ENCODE measurements at regions not wholly inside any gene's neighbourhood (a gene's known extent, or its start where the extent isn't known, plus 50 kb on each side); places are given as distances from the start of the nearest gene placed in this dataset.

GRCh38 chr2:136305517-136306192 lies 187.7 kb upstream of the CXCR4 start:
- H3K9ac ChIP-seq (ENCODE audit: insufficient read depth in 1 of 2, low read depth in 2 of 2, low read length in 2 of 2): no peak overlapping the region
- H3K27me3 ChIP-seq (ENCODE audit: control insufficient read depth in 2 of 2, insufficient read depth in 2 of 2, low read length in 2 of 2): peaks cover 2 to 14% of the 10 kb centered on the region in 2 experiments; a peak in 2 of 5 replicates
- in situ Hi-C loops (cut with MboI) (no loop called here), intact Hi-C loops (cut with micrococcal nuclease) (no loop called here)
- H3K4me2 ChIP-seq (ENCODE audit: insufficient read depth, low read length): no peak overlapping the region
- POLR2A ChIA-PET: interaction anchor here (0.6 to 1.2 kb wide), 2 partner anchors 21 to 1961 kb away, joined by 3 to 5 read pairs; no protein-coding TSS in a partner anchor
- no peak for FAIRE-seq
- no peak for ATAC-seq
- no peaks in the 10 kb centered on the region for H4K20me1 ChIP-seq (replicated peaks; ENCODE audit: control insufficient read depth, insufficient read depth, low read length)
- no peaks in the 10 kb centered on the region for H3K79me2 ChIP-seq (ENCODE audit: control insufficient read depth, insufficient read depth, low read length)
- no peak overlapping the region for H3K27ac ChIP-seq (ENCODE audit: extremely low read depth, low read depth, low read length)
- H3K4me1 ChIP-seq (replicated peaks in 1 of 2; ENCODE audit: control insufficient read depth in 2 of 2, insufficient read depth in 2 of 2, low read length in 2 of 2): no peaks in the 10 kb centered on the region
- no peaks in the 10 kb centered on the region for H3K9me1 ChIP-seq (ENCODE audit: control insufficient read depth, insufficient read depth, low read length)
- CTCF ChIA-PET (ENCODE audit: low intra/inter-chr PET ratio): no interaction called here
- whole genome bisulfite sequencing (ENCODE audit: insufficient coverage, low coverage, missing lambda C conversion rate): 1% methylated on average over 7 of the region's 7 CpGs
- H3K9me3 ChIP-seq (replicated peaks; ENCODE audit: control insufficient read depth, insufficient read depth, low read depth, low read length): no peaks in the 10 kb centered on the region
- no TSS peak for BruUV-seq (replicated peaks)
- no peak for DNase-seq (ENCODE audit: extremely low read depth in 1 of 4, low spot score in 3 of 4)
- H2AFZ ChIP-seq (ENCODE audit: low read depth, low read length): no peak overlapping the region
- H3K36me3 ChIP-seq (ENCODE audit: control insufficient read depth, insufficient read depth, low read length): no peaks in the 10 kb centered on the region
- H3K4me3 ChIP-seq: no peak overlapping the region
- TF ChIP-seq, protein P1, sequence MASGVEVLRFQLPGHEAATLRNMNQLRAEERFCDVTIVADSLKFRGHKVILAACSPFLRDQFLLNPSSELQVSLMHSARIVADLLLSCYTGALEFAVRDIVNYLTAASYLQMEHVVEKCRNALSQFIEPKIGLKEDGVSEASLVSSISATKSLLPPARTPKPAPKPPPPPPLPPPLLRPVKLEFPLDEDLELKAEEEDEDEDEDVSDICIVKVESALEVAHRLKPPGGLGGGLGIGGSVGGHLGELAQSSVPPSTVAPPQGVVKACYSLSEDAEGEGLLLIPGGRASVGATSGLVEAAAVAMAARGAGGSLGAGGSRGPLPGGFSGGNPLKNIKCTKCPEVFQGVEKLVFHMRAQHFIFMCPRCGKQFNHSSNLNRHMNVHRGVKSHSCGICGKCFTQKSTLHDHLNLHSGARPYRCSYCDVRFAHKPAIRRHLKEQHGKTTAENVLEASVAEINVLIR (CRISPR knock-in tag; IDR thresholded peaks at IDR 0.05): no peak
- TF ChIP-seq C11orf30 (IDR thresholded peaks at IDR 0.05; ENCODE audit: low read depth) (no peak), FOS (IDR thresholded peaks at IDR 0.05; ENCODE audit: extremely low read depth, insufficient read length) (no peak), TBL1XR1 (IDR thresholded peaks at IDR 0.05; ENCODE audit: low read length in 2 of 2) (no peak), TFE3 (CRISPR knock-in tag; IDR thresholded peaks at IDR 0.05) (no peak), FOXP1 (CRISPR knock-in tag; IDR thresholded peaks at IDR 0.05) (no peak), GTF2A2 (tag; IDR thresholded peaks at IDR 0.05) (no peak), HOXB6 (CRISPR knock-in tag; IDR thresholded peaks at IDR 0.05; ENCODE audit: borderline replicate concordance) (no peak), SMAD4 (CRISPR knock-in tag; conservative IDR thresholded peaks at IDR 0.05) (no peak)
